Thyroid gland (tissue), 4 donors: ENCODE measurements at regions not wholly inside any gene's neighbourhood (a gene's known extent, or its start where the extent isn't known, plus 50 kb on each side); places are given as distances from the start of the nearest gene placed in this dataset.

Experiments
- DNase-seq, 2 donors: peaks; one replicate each; pipeline ENCODE4 v3.0.0-alpha.2; 2019
- H3K27ac ChIP-seq, 3 donors: fragments of 200-600 bp; sonication (generic); 1 replicate in 2 of 3; 2 replicates in 1 of 3; pipeline ENCODE4 v1.5.1; 2016 to 2019; ENCODE audit warnings: mild to moderate bottlenecking in 1 of 3, moderate library complexity in 1 of 3
- H3K27me3 ChIP-seq: fragments of 200-600 bp; sonication (generic); one replicate; pipeline ENCODE4 v1.5.1; 2019
- H3K36me3 ChIP-seq, 2 donors: fragments of 200-600 bp; sonication (generic); one replicate each; pipeline ENCODE4 v1.5.1; 2016 to 2019
- H3K4me1 ChIP-seq, 2 donors: fragments of 200-600 bp; sonication (generic); one replicate each; pipeline ENCODE4 v1.5.1; 2017 to 2019
- H3K4me3 ChIP-seq, 3 donors: fragments of 200-600 bp; sonication (generic); replicated peaks in 1 of 3; 1 replicate in 2 of 3; 2 replicates in 1 of 3; pipeline ENCODE4 v1.5.1; 2016; ENCODE audit warnings: mild to moderate bottlenecking in 1 of 3
- H3K9me3 ChIP-seq: fragments of 200-600 bp; sonication (generic); one replicate; pipeline ENCODE4 v1.5.1; 2017
- CTCF ChIP-seq, 6 experiments: fragments of 200-600 bp in 3 of 6; fragments of 450-650 bp in 3 of 6; sonication (generic) in 3 of 6; IDR thresholded peaks; one replicate each; pipeline ENCODE4 v1.5.1; 2016 to 2019; ENCODE audit warnings: antibody characterized with exemption in 6 of 6, mild to moderate bottlenecking in 2 of 6, inconsistent platforms in 1 of 6, moderate library complexity in 1 of 6
- POLR2A ChIP-seq, 2 donors: fragments of 450-650 bp; IDR thresholded peaks; one replicate each; pipeline ENCODE4 v1.6.1; 2017; ENCODE audit warnings: antibody characterized with exemption in 2 of 2, mild to moderate bottlenecking in 2 of 2, moderate library complexity in 1 of 2
- WGBS, 2 donors: methylation state at CpG; one replicate each; pipeline ENCODE4 v1.1.5; 2017; 5-methylcytosine and 5-hydroxymethylcytosine counted together
- intact Hi-C: fragments of 100-400 bp; cut with DNase I; formaldehyde crosslinking; loops from one replicate; pipeline ENCODE4 v1.15.1; 2023

GRCh38 chrX:131219271-131219670 lies 69.8 kb downstream of the IGSF1 start:
- no peak overlapping the region for H3K4me3 ChIP-seq
- TF ChIP-seq POLR2A (IDR thresholded peaks at IDR 0.05) (no peak), CTCF (IDR thresholded peaks at IDR 0.05) (no peak)
- DNase-seq = no peak
- no peak overlapping the region for H3K27ac ChIP-seq
- H3K36me3 ChIP-seq = no peaks in the 10 kb centered on the region
- H3K27me3 ChIP-seq = no peaks in the 10 kb centered on the region
- no peaks in the 10 kb centered on the region for H3K4me1 ChIP-seq
- WGBS, 2 donors = 69 to 77% methylated on average over 1 of the region's 1 CpG
- intact Hi-C loops = no loop called here
- no peaks in the 10 kb centered on the region for H3K9me3 ChIP-seq

DNA sequence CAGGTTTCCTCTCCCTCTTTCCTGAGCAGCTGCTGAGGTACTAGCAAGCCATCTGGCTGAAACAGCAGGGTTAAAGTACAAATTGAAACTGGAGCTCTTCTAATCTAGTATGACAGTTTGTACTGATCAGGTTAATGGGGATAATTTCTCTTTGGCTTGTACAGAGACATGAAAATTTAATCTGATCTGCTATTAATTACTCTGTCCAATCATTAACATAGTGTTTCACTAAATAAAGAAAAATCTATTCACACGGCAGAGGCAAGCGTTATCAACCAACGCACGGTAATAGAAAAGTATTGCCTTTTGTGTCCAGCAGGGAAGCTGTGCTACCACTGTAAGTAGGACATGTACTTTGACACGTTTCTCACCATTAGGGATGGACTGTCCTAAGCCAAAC lies 71.1 kb downstream of the IGSF1 start:
- Histone ChIP-seq H3K4me1 (no peaks in the 10 kb centered on the region), H3K27me3 (no peaks in the 10 kb centered on the region), H3K9me3 (no peaks in the 10 kb centered on the region), H3K4me3 (no peak overlapping the region), H3K36me3 (no peaks in the 10 kb centered on the region), H3K27ac (no peak overlapping the region)
- no peak for TF ChIP-seq CTCF (IDR thresholded peaks at IDR 0.05)
- TF ChIP-seq POLR2A (IDR thresholded peaks at IDR 0.05) = no peak
- intact Hi-C loops = no loop called here
- no peak for DNase-seq
- 77 to 82% methylated on average over 5 of the region's 5 CpGs for WGBS, 2 donors

DNA sequence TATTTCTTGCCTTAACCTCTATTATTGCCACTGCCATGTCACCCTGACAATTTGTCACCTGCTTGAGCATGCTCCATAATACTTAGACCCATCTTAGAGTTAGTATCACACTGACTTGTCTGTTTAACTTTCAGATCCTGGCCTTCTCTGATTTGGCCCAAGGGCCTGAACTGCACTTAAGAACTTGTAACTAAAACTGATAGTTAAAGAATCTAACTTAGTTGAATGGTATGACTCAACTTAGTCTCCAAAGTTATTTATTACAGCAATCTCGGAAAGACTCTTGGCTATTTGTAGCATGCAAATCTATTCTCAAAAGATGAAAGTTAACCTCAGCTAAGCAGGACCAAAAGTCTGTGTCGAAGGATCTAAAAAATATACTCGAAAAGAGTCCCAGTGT lies 72.3 kb downstream of the IGSF1 start:
- no peak for TF ChIP-seq POLR2A (IDR thresholded peaks at IDR 0.05)
- TF ChIP-seq CTCF (IDR thresholded peaks at IDR 0.05) = no peak
- H3K27me3 ChIP-seq = no peaks in the 10 kb centered on the region
- no peaks in the 10 kb centered on the region for H3K9me3 ChIP-seq
- no peaks in the 10 kb centered on the region for H3K36me3 ChIP-seq
- 85 to 86% methylated on average over 3 of the region's 3 CpGs for WGBS, 2 donors
- intact Hi-C loops = no loop called here
- no peak for DNase-seq
- H3K4me3 ChIP-seq = no peak overlapping the region
- no peak overlapping the region for H3K27ac ChIP-seq
- H3K4me1 ChIP-seq = no peaks in the 10 kb centered on the region

- Histone ChIP-seq H3K27ac (no peak overlapping the region), H3K9me3 (no peaks in the 10 kb centered on the region), H3K4me1 (no peaks in the 10 kb centered on the region), H3K4me3 (no peak overlapping the region), H3K36me3 (no peaks in the 10 kb centered on the region), H3K27me3 (no peaks in the 10 kb centered on the region)
- TF ChIP-seq CTCF (IDR thresholded peaks at IDR 0.05) = no peak
- no peak for TF ChIP-seq POLR2A (IDR thresholded peaks at IDR 0.05)
- 47 to 58% methylated on average over 5 of the region's 5 CpGs for WGBS, 2 donors
- DNase-seq = no peak
- intact Hi-C loops = no loop called here
Observed at GRCh38 chrX:131213400-131213799, 75.7 kb downstream of the IGSF1 start.

- 79 to 100% methylated on average over 1 of the region's 1 CpG for WGBS, 2 donors
- no peaks in the 10 kb centered on the region for H3K27me3 ChIP-seq
- H3K36me3 ChIP-seq = no peaks in the 10 kb centered on the region
- H3K27ac ChIP-seq = no peak overlapping the region
- peaks cover 0 to 2% of the 10 kb centered on the region in 2 donors for H3K4me1 ChIP-seq
- no peak for DNase-seq
- TF ChIP-seq CTCF (IDR thresholded peaks at IDR 0.05) (no peak), POLR2A (IDR thresholded peaks at IDR 0.05) (no peak)
- intact Hi-C loops = no loop called here
- no peaks in the 10 kb centered on the region for H3K9me3 ChIP-seq
- no peak overlapping the region for H3K4me3 ChIP-seq
Observed at GRCh38 chrX:131202766-131203165, 86.3 kb downstream of the IGSF1 start.
